CD4-positive, CD25-positive, alpha-beta regulatory T cell (primary cell): ENCODE measurements at regions not wholly inside any gene's neighbourhood (a gene's known extent, or its start where the extent isn't known, plus 50 kb on each side); places are given as distances from the start of the nearest gene placed in this dataset.

ENCODE experiments used
- ATAC-seq, 2 donors: fragments of 150-1000 bp; cut with Tn5 transposase; one replicate each; pipeline ENCODE4 v1.10.0; 2021; ENCODE audit warnings: low read depth in 2 of 2, moderate number of reproducible peaks in 2 of 2, moderate library complexity in 1 of 2
- DNase-seq, 3 donors: peaks; one replicate each; pipeline versions ENCODE4 v3.0.0 to v3.0.0-alpha.2; 2012 to 2022; ENCODE audit warnings: mixed read lengths in 1 of 3
- H3K27ac ChIP-seq: one replicate; pipeline ENCODE4 v1.7.0; 2013; ENCODE audit warnings: mild to moderate bottlenecking, low read length; ENCODE audit not compliant: insufficient read depth, poor library complexity, severe bottlenecking
- H3K27me3 ChIP-seq: one replicate; pipeline ENCODE4 v1.7.0; 2013; ENCODE audit warnings: low read length; ENCODE audit not compliant: control insufficient read depth, insufficient read depth
- H3K36me3 ChIP-seq: one replicate; pipeline ENCODE4 v1.7.0; 2013; ENCODE audit warnings: mild to moderate bottlenecking, low read length, moderate library complexity; ENCODE audit not compliant: control insufficient read depth, insufficient read depth
- H3K4me1 ChIP-seq: 2 replicates; pipeline ENCODE4 v1.7.0; 2013; ENCODE audit warnings: mild to moderate bottlenecking, low read length; ENCODE audit not compliant: insufficient read depth, control insufficient read depth, poor library complexity, severe bottlenecking
- H3K4me3 ChIP-seq: one replicate; pipeline ENCODE4 v1.7.0; 2013; ENCODE audit warnings: low read depth, mild to moderate bottlenecking, low read length, moderate library complexity
- H3K9me3 ChIP-seq, 2 experiments: 1 replicate in 1 of 2; 2 replicates in 1 of 2; pipeline ENCODE4 v1.7.0; 2013; ENCODE audit warnings: low read length in 2 of 2, mild to moderate bottlenecking in 1 of 2, moderate library complexity in 1 of 2; ENCODE audit not compliant: control insufficient read depth in 2 of 2
- H3K27ac Mint-ChIP-seq, 3 donors: one replicate each; pipeline ENCODE4 v1.8.0; 2020 to 2022; ENCODE audit warnings: mild to moderate bottlenecking in 3 of 3, mixed read lengths in 3 of 3, moderate library complexity in 2 of 3
- H3K27me3 Mint-ChIP-seq: one replicate; pipeline ENCODE4 v1.8.0; 2022; ENCODE audit warnings: mild to moderate bottlenecking, mixed read lengths
- H3K36me3 Mint-ChIP-seq: one replicate; pipeline ENCODE4 v1.8.0; 2020; ENCODE audit warnings: mixed read lengths
- H3K4me1 Mint-ChIP-seq, 4 donors: one replicate each; pipeline ENCODE4 v1.8.0; 2020 to 2022; ENCODE audit warnings: mixed read lengths in 4 of 4, mild to moderate bottlenecking in 1 of 4
- H3K4me3 Mint-ChIP-seq, 4 donors: one replicate each; pipeline ENCODE4 v1.8.0; 2020 to 2022; ENCODE audit warnings: mild to moderate bottlenecking in 4 of 4, mixed read lengths in 4 of 4, moderate library complexity in 3 of 4
- H3K9me3 Mint-ChIP-seq, 7 donors: one replicate each; pipeline ENCODE4 v1.8.0; 2020 to 2022; ENCODE audit warnings: mixed read lengths in 7 of 7, mild to moderate bottlenecking in 3 of 7, moderate library complexity in 2 of 7

GRCh38 chr4:81528200-81528599, 56.5 kb upstream of the RASGEF1B start:
- ATAC-seq = no peak

GRCh38 chr4:81527709-81528108, 56.0 kb upstream of the RASGEF1B start:
- Mint-ChIP-seq H3K27me3 (peaks cover 17% of the 10 kb centered on the region), H3K4me1 (peaks cover 0 to 2% (median 0%) of the 10 kb centered on the region in 4 donors), H3K27ac (no peak overlapping the region), H3K9me3 (peaks cover 0 to 18% (median 6%) of the 10 kb centered on the region in 7 donors), H3K36me3 (peaks cover 3% of the 10 kb centered on the region), H3K4me3 (no peak overlapping the region)
- DNase-seq (no peak), ATAC-seq (no peak)
- H3K27ac ChIP-seq = no peak overlapping the region
- no peak overlapping the region for H3K4me3 ChIP-seq
- H3K9me3 ChIP-seq = peaks cover 0 to 12% of the 10 kb centered on the region in 2 experiments
- H3K27me3 ChIP-seq = peaks cover 2% of the 10 kb centered on the region
- no peaks in the 10 kb centered on the region for H3K4me1 ChIP-seq
- H3K36me3 ChIP-seq = no peaks in the 10 kb centered on the region

More at GRCh38 chr4:81528200-81528599, 56.5 kb upstream of the RASGEF1B start:
- DNase-seq = no peak
- no peak overlapping the region for H3K27ac Mint-ChIP-seq
- Histone ChIP-seq H3K27ac (no peak overlapping the region), H3K27me3 (peaks cover 2% of the 10 kb centered on the region), H3K36me3 (no peaks in the 10 kb centered on the region), H3K4me3 (no peak overlapping the region), H3K4me1 (no peaks in the 10 kb centered on the region), H3K9me3 (peaks cover 0 to 12% of the 10 kb centered on the region in 2 experiments)
- H3K4me3 Mint-ChIP-seq = no peak overlapping the region
- peaks cover 3% of the 10 kb centered on the region for H3K36me3 Mint-ChIP-seq
- H3K9me3 Mint-ChIP-seq = peaks cover 0 to 18% (median 6%) of the 10 kb centered on the region in 7 donors
- no peaks in the 10 kb centered on the region for H3K4me1 Mint-ChIP-seq
- peaks cover 15% of the 10 kb centered on the region for H3K27me3 Mint-ChIP-seq

GRCh38 chr4:81527115-81527514, 55.4 kb upstream of the RASGEF1B start:
- no peaks in the 10 kb centered on the region for H3K4me1 ChIP-seq
- DNase-seq (no peak), ATAC-seq (no peak)
- H3K9me3 ChIP-seq = peaks cover 0 to 12% of the 10 kb centered on the region in 2 experiments
- Mint-ChIP-seq H3K4me3 (no peak overlapping the region), H3K27ac (no peak overlapping the region), H3K9me3 (peaks cover 0 to 18% (median 6%) of the 10 kb centered on the region in 7 donors), H3K36me3 (peaks cover 3% of the 10 kb centered on the region), H3K4me1 (peaks cover 0 to 4% (median 0%) of the 10 kb centered on the region in 4 donors), H3K27me3 (peaks cover 20% of the 10 kb centered on the region)
- H3K36me3 ChIP-seq = no peaks in the 10 kb centered on the region
- no peak overlapping the region for H3K4me3 ChIP-seq
- H3K27ac ChIP-seq = no peak overlapping the region
- H3K27me3 ChIP-seq = peaks cover 2% of the 10 kb centered on the region

GRCh38 chr4:81526706-81527105, 55.0 kb upstream of the RASGEF1B start:
- ATAC-seq = no peak
- DNase-seq = no peak

DNA sequence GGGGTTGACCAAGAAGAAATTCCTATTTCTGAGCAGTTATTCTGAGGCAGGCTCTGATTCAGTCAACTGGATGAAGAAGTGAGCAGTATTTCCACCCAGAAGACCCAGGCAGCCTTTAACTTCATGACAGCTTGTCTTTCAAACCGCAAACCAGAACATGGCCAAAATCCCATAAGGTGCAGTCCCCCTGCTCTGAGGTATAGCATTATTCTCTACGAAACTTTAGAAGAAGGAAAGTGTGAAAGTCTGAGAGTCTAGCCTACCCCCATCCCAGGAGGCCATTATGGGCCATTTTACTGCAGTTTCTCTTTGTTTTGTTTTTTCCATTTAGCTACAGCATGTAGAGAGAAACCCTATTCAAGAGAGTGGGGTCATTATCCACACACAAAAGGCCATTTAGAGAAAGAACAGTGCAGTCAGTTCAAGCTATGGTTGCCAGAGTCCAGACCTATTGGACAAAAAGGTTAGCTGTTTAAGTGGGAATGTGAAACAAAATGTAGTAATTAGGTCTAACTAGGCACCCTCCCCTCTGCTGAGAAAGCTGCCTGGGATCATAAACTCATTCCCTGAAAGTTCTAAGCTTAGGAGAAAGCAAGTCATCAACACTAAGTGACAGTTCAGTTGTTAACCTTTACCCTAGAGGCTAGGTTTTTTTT, 52.1 kb upstream of the RASGEF1B start:
- peaks cover 0 to 4% (median 0%) of the 10 kb centered on the region in 4 donors for H3K4me1 Mint-ChIP-seq
- H3K36me3 ChIP-seq = no peaks in the 10 kb centered on the region
- H3K9me3 Mint-ChIP-seq = peaks cover 0 to 12% (median 5%) of the 10 kb centered on the region in 7 donors
- H3K27me3 ChIP-seq = peaks cover 2% of the 10 kb centered on the region
- H3K36me3 Mint-ChIP-seq = peaks cover 3% of the 10 kb centered on the region
- no peaks in the 10 kb centered on the region for H3K4me1 ChIP-seq
- DNase-seq = no peak
- H3K9me3 ChIP-seq = peaks cover 0 to 12% of the 10 kb centered on the region in 2 experiments
- peaks cover 25% of the 10 kb centered on the region for H3K27me3 Mint-ChIP-seq
- no peak overlapping the region for H3K4me3 ChIP-seq
- no peak overlapping the region for H3K4me3 Mint-ChIP-seq
- no peak overlapping the region for H3K27ac Mint-ChIP-seq
- no peak overlapping the region for H3K27ac ChIP-seq
- ATAC-seq = no peak

More at GRCh38 chr4:81526706-81527105, 55.0 kb upstream of the RASGEF1B start:
- Histone ChIP-seq H3K9me3 (peaks cover 0 to 12% of the 10 kb centered on the region in 2 experiments), H3K27ac (no peak overlapping the region), H3K4me1 (no peaks in the 10 kb centered on the region), H3K4me3 (no peak overlapping the region), H3K27me3 (peaks cover 2% of the 10 kb centered on the region), H3K36me3 (no peaks in the 10 kb centered on the region)
- Mint-ChIP-seq H3K4me1 (peaks cover 0 to 4% (median 0%) of the 10 kb centered on the region in 4 donors), H3K4me3 (no peak overlapping the region), H3K27me3 (peaks cover 24% of the 10 kb centered on the region), H3K36me3 (peaks cover 3% of the 10 kb centered on the region), H3K9me3 (peaks cover 0 to 18% (median 6%) of the 10 kb centered on the region in 7 donors), H3K27ac (no peak overlapping the region)

- Mint-ChIP-seq H3K9me3 (peaks cover 0 to 12% (median 5%) of the 10 kb centered on the region in 7 donors), H3K27ac (no peak overlapping the region), H3K4me3 (no peak overlapping the region), H3K36me3 (peaks cover 3% of the 10 kb centered on the region), H3K27me3 (peaks cover 25% of the 10 kb centered on the region), H3K4me1 (peaks cover 0 to 4% (median 0%) of the 10 kb centered on the region in 4 donors)
- no peak for ATAC-seq
- Histone ChIP-seq H3K9me3 (peaks cover 0 to 7% of the 10 kb centered on the region in 2 experiments), H3K4me1 (no peaks in the 10 kb centered on the region), H3K27ac (no peak overlapping the region), H3K27me3 (peaks cover 4% of the 10 kb centered on the region), H3K36me3 (no peaks in the 10 kb centered on the region), H3K4me3 (no peak overlapping the region)
- DNase-seq = no peak
Observed at GRCh38 chr4:81522711-81523110, 51.0 kb upstream of the RASGEF1B start.

GRCh38 chr4:81521708-81522107, 50.0 kb upstream of the RASGEF1B start:
- Mint-ChIP-seq H3K36me3 (peaks cover 3% of the 10 kb centered on the region), H3K27me3 (peaks cover 30% of the 10 kb centered on the region), H3K4me3 (no peak overlapping the region), H3K4me1 (peaks cover 0 to 4% (median 0%) of the 10 kb centered on the region in 4 donors), H3K27ac (no peak overlapping the region), H3K9me3 (peaks cover 0 to 10% (median 5%) of the 10 kb centered on the region in 7 donors)
- Histone ChIP-seq H3K36me3 (no peaks in the 10 kb centered on the region), H3K9me3 (no peaks in the 10 kb centered on the region), H3K27ac (no peak overlapping the region), H3K4me1 (no peaks in the 10 kb centered on the region), H3K4me3 (no peak overlapping the region), H3K27me3 (peaks cover 4% of the 10 kb centered on the region)
- DNase-seq (no peak), ATAC-seq (no peak)
